ENCODE measurements at regions not wholly inside any gene's neighbourhood (a gene's known extent, or its start where the extent isn't known, plus 50 kb on each side); places are given as distances from the start of the nearest gene placed in this dataset.

GRCh38 chr5:142508591-142508990 is 177.3 kb downstream of the FGF1 start:
- DNase-seq (ENCODE audit: low read depth): no peak

GRCh38 chr5:142507531-142508372 is 178.1 kb downstream of the FGF1 start:
- no peak for DNase-seq (ENCODE audit: low read depth)

DNA sequence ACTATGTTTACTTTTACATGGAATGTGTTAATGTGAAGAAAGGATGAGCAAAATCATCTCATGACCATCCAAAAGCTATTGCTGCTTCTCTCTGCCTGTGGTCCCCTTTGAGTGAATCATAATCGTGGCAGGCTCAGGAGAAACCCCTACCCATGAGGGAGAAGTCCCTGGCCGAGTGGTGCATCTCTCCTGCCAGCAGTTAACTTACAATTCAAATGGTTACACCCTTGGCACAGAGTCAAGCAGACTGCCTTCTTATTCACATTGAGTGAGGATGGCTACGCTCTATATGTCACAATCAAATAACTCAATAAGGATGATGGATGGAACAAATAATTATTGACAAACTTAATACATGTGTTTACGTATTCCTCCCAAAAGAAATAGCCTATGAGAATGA is 179.1 kb downstream of the FGF1 start:
- no peak for DNase-seq (ENCODE audit: low read depth)

- no peak for DNase-seq (ENCODE audit: low read depth)
Measured at GRCh38 chr5:142506046-142506445, 179.8 kb downstream of the FGF1 start.

DNA sequence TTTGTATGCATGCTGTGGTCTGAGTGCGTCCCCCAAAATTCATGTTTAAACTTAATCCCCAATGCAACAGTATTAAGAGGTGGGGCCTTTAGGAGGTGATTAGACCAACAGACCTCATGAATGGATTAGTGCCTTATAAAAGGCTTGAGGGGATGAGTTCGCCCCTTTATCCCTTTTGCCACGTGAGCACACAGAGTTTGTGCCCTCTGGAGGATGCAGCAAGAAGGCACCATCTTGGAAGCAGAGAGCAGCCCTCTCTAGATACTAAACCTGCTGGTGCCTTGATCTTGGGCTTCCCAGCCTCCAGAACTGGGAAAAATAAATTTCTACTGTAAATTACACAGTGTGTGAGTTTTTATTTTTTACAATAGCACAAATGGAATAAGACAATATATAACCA is 177.1 kb upstream of the SPRY4 start:
- DNase-seq (ENCODE audit: low read depth): no peak

DNA sequence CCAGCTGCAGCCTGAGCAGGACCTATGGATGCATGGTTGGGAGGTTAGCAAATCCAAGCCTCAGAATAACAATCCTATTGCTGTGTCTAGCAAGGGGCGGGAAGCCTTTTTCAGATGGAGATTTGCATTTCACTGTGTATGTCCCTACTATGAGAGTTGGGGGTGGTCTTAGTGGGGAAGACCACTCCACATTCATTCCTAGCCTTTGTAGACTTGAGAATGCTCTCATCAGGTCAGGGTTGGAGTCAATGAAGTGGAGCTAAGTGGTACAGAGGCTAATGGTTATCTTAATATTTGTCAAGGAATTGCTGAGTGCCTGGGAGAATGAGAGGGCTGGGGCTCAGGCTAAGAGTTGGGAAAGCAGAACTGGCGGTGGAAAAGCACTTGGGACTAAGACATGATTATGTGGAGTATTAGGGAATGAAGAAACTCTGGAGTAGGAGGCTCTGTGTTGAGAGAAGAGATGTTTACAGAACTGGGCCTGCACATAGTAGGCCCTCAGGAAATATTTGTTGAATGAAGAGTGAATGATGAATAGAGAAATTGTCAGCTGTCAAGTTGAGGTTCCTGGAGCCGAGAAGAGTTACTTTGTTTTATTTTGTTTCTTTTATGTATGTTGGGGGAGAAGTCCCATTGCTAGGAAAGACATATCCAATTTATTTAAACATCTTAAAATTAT is 175.5 kb upstream of the SPRY4 start:
- no peak for DNase-seq (ENCODE audit: low read depth)

DNA sequence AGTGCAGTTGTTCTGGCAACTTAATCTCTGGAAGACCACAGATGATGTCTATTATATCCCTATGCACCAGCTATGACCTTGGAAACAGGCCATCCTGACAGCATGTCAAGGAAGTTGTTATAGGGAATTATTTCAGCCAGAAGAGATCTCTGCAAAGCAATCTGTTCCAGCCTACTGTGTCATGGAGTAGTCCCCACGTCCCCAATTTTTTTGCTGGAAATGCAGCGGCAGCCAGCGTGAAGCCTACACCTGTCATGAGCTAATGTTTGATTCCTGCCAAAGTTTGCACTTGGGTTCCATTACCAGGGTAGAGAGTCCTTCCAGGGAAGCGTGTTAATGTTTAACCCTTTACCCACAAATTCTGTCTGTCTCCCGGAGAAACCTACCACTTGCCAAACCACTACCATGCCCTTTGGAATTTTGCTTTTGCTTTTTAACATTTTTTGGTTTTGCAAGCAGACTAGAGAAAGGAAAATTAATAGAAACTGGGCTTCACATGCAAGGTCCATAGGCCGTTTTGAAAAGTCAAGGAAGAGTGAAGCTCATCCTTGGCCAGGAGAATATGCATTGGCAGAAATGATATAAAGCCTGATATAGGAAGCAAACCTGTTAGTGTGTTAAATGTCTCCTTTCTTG is 174.9 kb upstream of the SPRY4 start:
- DNase-seq (ENCODE audit: low read depth): no peak

DNA sequence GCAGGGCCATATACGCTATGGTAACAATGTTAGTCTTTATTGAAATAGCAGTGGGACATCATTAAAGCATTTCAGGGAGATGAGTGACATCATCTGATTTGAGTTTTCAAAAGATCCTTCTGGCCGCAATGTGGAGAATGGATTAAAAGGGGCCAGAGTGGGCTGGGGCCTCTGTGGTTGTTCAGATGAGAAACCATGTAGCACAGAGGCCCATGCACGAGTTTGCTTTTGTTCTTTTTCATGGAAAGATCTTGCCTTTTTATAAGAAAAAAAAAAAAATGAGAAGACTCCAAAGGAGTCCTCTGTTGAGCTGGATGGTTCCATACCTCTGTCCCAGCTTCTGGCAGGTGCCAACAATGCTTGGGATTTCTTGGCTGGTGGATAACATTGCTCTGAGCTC is 173.5 kb upstream of the SPRY4 start:
- DNase-seq (ENCODE audit: low read depth): no peak

DNA sequence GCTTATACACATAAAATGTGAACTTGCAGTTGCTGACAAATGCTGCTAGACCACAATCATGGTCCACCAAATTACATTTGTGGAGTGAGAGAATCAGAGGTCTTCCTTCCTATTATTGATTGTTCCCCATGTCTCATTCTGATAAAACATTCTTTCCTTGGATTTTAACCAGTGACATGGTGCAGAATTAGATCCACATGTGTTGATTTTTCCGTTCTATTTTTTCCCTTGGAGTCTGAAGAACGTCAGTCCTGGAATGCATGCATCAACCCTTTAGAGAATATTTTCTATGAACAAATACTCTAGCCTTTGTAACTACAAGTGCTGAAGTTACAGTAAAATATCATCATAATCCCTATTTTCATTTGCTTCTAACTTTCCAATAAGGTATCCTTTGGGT is 170.7 kb upstream of the SPRY4 start:
- no peak for DNase-seq (ENCODE audit: low read depth)

DNA sequence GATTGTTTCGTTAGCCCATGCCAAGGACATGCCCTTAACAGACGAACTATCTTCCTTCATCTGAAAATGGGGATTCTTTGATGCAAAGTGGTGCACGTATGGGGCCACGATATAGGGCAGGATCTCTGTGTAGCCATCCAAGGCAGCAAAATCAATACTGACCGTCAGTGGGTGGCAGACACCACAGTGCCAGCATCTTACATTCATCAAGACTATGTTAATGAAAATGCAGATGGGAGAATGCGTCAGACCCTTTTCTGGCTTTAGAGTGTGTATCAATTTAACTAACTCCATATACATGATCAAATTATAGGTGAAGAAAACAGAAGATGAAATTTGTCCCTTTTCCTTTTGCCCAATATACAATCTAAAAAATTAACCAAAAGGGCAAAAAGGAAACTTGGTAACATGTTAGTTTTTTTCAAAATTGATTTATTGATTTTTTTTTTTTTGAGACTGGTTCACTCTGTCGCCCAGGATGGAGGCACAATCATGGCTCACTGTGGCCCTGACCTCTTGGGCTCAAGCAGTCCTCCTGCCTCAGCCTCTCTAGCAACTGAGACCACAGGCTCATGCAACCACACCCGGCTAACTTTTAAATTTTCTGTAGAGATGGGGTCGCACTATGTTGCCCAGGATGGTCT is 169.2 kb upstream of the SPRY4 start:
- no peak for DNase-seq (ENCODE audit: low read depth)

GRCh38 chr5:142492781-142493281 is 168.0 kb upstream of the SPRY4 start:
- DNase-seq (ENCODE audit: low read depth): no peak

DNA sequence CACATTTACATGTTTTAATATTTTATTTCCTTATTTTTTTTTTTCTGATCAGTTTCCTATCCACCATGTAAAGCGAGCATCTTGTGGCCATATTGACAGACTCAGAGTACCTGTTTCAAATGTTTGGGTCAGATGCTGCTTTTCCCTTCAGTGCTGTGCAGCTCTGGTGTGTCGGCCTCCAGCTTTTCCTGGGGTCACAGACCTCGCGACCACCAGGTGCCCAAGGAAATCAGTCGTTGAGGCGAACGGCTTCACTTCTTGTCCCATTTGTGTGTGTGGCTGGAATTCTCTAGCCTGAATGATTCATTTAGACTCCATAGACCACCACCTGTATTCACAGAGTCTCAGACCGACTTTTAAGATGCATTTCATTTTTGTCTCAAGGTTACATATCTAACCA is 166.9 kb upstream of the SPRY4 start:
- DNase-seq (ENCODE audit: low read depth): no peak

GRCh38 chr5:142491270-142491669 is 166.4 kb upstream of the SPRY4 start:
- DNase-seq (ENCODE audit: low read depth): no peak

DNA sequence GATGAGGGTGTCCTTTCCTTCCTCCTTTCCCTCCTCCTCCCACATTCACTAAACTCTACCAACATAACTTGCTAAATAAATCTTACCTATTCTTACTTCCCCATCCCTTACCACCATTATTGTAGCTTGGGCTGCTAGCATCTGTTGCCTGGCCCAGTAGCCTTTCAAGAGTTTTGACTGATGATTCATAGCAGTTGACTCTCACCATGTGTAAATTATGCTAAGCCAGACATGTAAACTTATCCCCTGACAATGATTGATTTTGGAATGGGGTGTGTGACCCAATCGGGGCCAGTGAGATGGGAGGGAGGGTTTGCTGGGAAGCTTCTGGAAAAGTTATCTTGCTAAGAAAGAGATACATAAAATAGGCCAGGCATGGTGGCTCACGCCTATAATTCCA is 161.8 kb upstream of the SPRY4 start:
- DNase-seq (ENCODE audit: low read depth): no peak

GRCh38 chr5:142486020-142486419 is 161.2 kb upstream of the SPRY4 start:
- DNase-seq (ENCODE audit: low read depth): no peak

DNA sequence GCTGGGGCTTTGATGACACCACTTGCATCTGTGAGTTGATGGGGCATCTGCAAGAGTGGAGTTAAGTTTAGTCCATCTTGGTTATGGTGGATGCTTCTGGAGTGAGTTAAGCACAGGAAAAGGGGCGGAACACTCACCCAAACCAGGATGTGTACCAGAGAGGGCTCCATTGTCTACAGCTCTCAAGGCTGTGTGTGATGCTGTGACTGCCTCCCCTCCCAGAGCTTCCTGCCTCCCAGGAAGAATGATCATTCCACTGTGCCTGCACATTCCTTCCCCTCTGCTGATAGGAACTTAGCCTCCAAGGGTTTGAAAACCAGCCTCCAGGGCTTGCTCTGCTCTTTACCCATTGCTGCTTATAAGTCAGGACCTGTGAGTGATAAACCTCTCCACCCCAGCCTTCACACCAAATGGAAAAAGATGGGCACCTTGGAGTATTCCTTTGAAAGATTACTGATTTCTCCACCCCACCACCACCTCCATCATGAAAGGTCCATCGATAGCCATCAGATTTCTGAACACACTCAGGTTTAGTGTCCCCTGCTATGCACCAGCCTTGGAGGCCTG is 160.1 kb upstream of the SPRY4 start:
- no peak for DNase-seq (ENCODE audit: low read depth)

GRCh38 chr5:142482207-142482606 is 157.4 kb upstream of the SPRY4 start:
- no peak for DNase-seq (ENCODE audit: low read depth)

DNA sequence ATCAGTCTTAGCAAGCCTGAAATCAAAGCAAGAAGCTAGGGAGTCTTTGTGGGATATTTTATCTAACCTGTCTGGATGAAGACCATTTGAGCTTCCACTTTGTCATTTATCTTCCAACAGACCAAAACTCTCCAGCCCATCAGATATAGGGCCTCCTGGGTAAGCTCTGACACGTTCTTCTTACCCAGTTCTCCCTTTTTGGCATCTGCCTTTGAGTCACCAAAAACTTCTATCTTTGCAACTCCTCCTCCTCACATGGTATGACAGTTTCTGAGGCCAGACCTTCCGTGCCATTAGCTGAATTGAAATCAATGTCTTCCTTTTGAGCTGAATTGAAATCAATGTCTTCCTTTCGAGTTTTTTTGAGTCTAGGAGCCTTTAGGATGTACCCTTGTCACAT is 156.6 kb upstream of the SPRY4 start:
- no peak for DNase-seq (ENCODE audit: low read depth)

- no peak for DNase-seq (ENCODE audit: low read depth)
Measured at GRCh38 chr5:142479854-142480519, 155.2 kb upstream of the SPRY4 start.

GRCh38 chr5:142479150-142479549 is 154.3 kb upstream of the SPRY4 start:
- no peak for DNase-seq (ENCODE audit: low read depth)

DNA sequence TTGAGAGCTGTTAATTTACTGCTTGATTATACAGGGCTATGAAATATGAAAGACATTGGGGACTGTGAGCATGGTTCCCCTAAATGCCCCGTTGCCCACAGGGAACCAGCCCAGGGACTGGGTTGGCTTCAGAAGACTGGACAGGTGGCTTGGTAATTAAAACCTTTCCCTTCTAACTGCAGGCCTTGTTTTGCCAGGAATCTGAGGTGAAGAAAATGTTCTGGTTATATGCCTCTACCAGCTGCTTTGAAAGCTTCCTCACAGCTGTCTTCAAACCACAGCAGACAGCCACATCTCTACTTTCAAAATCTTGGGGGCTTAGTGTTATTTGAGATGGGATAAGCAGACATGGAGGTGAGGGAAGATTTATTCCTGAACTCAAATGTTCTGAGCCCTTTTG is 153.3 kb upstream of the SPRY4 start:
- no peak for DNase-seq (ENCODE audit: low read depth)

DNA sequence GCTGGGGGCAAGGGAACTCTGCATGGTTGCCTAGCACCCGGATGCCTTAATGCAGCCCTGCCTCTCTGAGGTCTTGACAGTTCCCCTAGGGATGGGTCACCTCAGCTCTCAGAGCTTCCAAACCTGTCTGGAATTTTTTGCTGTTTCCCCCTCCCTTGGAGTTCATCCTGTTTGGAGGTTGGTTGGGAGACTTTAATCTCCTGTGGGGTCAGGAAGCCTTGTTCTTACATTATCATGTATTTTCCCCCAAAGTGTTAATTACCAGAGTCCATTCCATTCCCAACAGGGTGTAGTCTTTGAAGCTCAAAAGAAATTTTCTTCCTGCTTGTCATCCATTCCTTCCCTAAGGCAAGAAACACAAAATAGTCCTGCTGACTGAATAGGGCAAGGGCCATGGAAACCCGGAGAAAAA is 150.3 kb upstream of the SPRY4 start:
- DNase-seq (ENCODE audit: low read depth): no peak
